Omental fat pad (tissue), 3 donors: ENCODE measurements at regions not wholly inside any gene's neighbourhood (a gene's known extent, or its start where the extent isn't known, plus 50 kb on each side); places are given as distances from the start of the nearest gene placed in this dataset.

Experiments
- ATAC-seq: fragments of 150-250 bp; one replicate; pipeline ENCODE4 v1.9.1; 2016; ENCODE audit warnings: mild to moderate bottlenecking, moderate library complexity; ENCODE audit not compliant: low FRiP score
- DNase-seq: peaks from one replicate; pipeline ENCODE4 v3.0.0-alpha.2; 2019; ENCODE audit warnings: low spot score
- CTCF ChIP-seq, 3 donors: fragments of 450-650 bp; IDR thresholded peaks; one replicate each; pipeline ENCODE4 v1.5.1; 2016 to 2017; ENCODE audit warnings: antibody characterized with exemption in 3 of 3, mild to moderate bottlenecking in 3 of 3, moderate library complexity in 2 of 3

GRCh38 chr2:49861821-49862220 lies 707.5 kb upstream of the FSHR start:
- ATAC-seq (no peak), DNase-seq (no peak)
- TF ChIP-seq CTCF (IDR thresholded peaks at IDR 0.05), result no peak

DNA sequence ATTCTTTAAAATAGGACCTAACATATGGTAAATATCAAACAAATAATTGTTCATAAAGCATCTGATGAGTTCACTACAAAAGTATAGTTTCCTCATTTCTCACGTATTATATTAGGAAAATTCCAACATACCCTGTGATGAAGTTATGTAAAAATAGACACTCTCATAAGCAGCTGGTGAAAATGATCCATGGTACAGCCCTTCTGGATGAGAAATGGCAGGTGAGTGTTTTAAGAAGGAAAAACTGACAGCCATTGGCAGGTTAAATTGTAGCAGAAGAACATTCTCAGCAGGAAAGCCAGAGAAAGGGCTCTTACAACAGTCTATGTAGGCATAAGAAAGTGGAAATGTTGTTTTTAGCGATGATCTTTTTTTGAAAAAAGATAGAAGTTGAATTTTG lies 706.5 kb upstream of the FSHR start:
- TF ChIP-seq CTCF (IDR thresholded peaks at IDR 0.05), result no peak
- DNase-seq, result no peak
- no peak for ATAC-seq

DNA sequence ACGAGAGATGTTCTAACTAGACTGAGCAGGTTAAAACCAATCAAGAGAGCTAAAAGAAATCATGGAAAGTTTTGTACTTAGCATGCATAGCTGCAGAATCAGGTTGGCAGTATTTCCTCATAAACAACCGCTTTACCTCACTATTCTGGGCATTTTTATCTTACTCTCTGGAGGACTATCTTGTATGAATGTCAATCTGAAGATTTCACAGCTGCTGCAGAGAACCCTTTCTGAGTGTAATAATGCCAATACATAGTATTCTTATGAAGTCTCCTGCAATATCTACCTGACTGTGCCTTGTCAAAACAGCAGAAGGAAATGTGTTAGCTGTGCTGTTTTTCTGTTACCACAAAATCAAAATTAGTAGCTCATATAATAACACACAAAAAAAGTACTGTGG lies 705.9 kb upstream of the FSHR start:
- DNase-seq, result no peak
- ATAC-seq, result no peak
- no peak for TF ChIP-seq CTCF (IDR thresholded peaks at IDR 0.05)

GRCh38 chr2:49858657-49859056 lies 704.3 kb upstream of the FSHR start:
- DNase-seq (no peak), ATAC-seq (no peak)
- no peak for TF ChIP-seq CTCF (IDR thresholded peaks at IDR 0.05)

- no peak for ATAC-seq
- TF ChIP-seq CTCF (IDR thresholded peaks at IDR 0.05), result no peak
- no peak for DNase-seq
Measured at GRCh38 chr2:49858113-49858490, 703.8 kb upstream of the FSHR start.

DNA sequence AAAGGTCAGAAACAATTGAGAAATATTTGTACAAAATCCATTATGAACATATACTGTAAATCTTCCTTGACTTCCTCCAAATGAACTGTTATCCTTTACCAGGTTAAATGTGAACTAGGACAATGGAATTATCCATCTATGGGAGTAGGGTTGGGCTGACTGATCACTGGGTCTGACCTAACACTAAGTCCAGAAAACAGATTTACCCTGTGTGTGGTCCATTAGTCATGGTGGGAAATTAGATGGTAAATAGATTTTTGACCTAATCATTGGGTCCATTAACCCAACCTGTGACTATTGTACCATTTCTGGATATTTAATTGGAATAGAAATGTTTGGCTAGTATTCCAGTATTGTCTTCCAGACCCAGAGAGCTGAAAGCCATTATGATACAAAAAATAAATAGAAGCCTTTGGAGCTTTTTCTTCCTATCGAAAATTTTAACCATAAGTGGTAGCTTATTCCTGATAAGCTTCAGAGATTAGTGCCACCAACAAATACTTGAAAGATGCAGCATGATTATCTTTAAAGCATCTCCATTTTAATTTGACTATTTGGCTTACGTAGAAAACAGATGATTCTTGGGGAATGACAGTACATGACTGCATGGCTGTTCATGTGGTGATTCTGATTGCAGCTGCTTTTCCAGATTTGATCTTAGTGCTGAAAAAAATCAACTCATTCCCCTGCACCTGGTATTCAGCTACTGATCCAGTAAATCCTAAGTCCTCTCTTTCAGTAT lies 703.2 kb upstream of the FSHR start:
- DNase-seq, result no peak
- ATAC-seq, result no peak
- TF ChIP-seq CTCF (IDR thresholded peaks at IDR 0.05), result no peak

- ATAC-seq (no peak), DNase-seq (no peak)
- TF ChIP-seq CTCF (IDR thresholded peaks at IDR 0.05), result no peak
Measured at GRCh38 chr2:49845671-49846070, 691.4 kb upstream of the FSHR start.
